Medulla oblongata (tissue), 1 donor: ENCODE measurements at regions not wholly inside any gene's neighbourhood (a gene's known extent, or its start where the extent isn't known, plus 50 kb on each side); places are given as distances from the start of the nearest gene placed in this dataset.
A peak's percentile ranks its signal among the peaks of the same experiment; 100 is the strongest.
"Not testable (repeated sequence)": the region's sequence is repeated elsewhere in the genome, so short reads cannot be mapped to it uniquely, and the experiment has no call there.

Experiments used
- DNase-seq: peaks from one replicate; pipeline ENCODE4 v3.0.0-alpha.2; 2015; ENCODE audit errors: extremely low spot score

GRCh38 chr1:90349510-90349909, 354.6 kb downstream of the ZNF326 start:
- DNase-seq = no peak

- no peak for DNase-seq
These were observed 354.0 kb downstream of the ZNF326 start for GRCh38 chr1:90348934-90349333.

- DNase-seq = not testable (repeated sequence)
These were observed 353.5 kb downstream of the ZNF326 start for GRCh38 chr1:90348459-90348858.

GRCh38 chr1:90347366-90347765, 352.5 kb downstream of the ZNF326 start:
- DNase-seq = peak; percentile 6

- no peak for DNase-seq
These were observed 351.8 kb downstream of the ZNF326 start for GRCh38 chr1:90346757-90347156.

GRCh38 chr1:90346349-90346748, 351.4 kb downstream of the ZNF326 start:
- DNase-seq = no peak

- DNase-seq = no peak
These were observed 350.2 kb downstream of the ZNF326 start for GRCh38 chr1:90344963-90345730.

GRCh38 chr1:90341516-90341915, 346.6 kb downstream of the ZNF326 start:
- DNase-seq = no peak

GRCh38 chr1:90340606-90341005, 345.7 kb downstream of the ZNF326 start:
- no peak for DNase-seq

- no peak for DNase-seq
These were observed 344.9 kb downstream of the ZNF326 start for GRCh38 chr1:90339811-90340210.

- DNase-seq = no peak
These were observed 341.8 kb downstream of the ZNF326 start for GRCh38 chr1:90336552-90337324.

GRCh38 chr1:90335558-90335957, 340.6 kb downstream of the ZNF326 start:
- no peak for DNase-seq

- DNase-seq = no peak
These were observed 339.2 kb downstream of the ZNF326 start for GRCh38 chr1:90334137-90334536.

GRCh38 chr1:90325168-90325567, 330.3 kb downstream of the ZNF326 start:
- peak; percentile 5 for DNase-seq

GRCh38 chr1:90322186-90322585, 327.3 kb downstream of the ZNF326 start:
- DNase-seq = no peak

- DNase-seq = no peak
These were observed 325.0 kb downstream of the ZNF326 start for GRCh38 chr1:90319918-90320317.

GRCh38 chr1:90318431-90318830, 323.5 kb downstream of the ZNF326 start:
- DNase-seq = no peak

GRCh38 chr1:90317628-90318027, 322.7 kb downstream of the ZNF326 start:
- DNase-seq = no peak

- DNase-seq = no peak
These were observed 319.6 kb downstream of the ZNF326 start for GRCh38 chr1:90314533-90314932.

- DNase-seq = peak; percentile 66
These were observed 318.9 kb downstream of the ZNF326 start for GRCh38 chr1:90313778-90314177.

GRCh38 chr1:90309806-90310205, 314.9 kb downstream of the ZNF326 start:
- DNase-seq = no peak

- no peak for DNase-seq
These were observed 313.5 kb downstream of the ZNF326 start for GRCh38 chr1:90308421-90308820.

- no peak for DNase-seq
These were observed 310.7 kb downstream of the ZNF326 start for GRCh38 chr1:90305577-90305976.
